GM19035 (cell line): ENCODE measurements at regions not wholly inside any gene's neighbourhood (a gene's known extent, or its start where the extent isn't known, plus 50 kb on each side); places are given as distances from the start of the nearest gene placed in this dataset.
"Not testable (repeated sequence)": the region's sequence is repeated elsewhere in the genome, so short reads cannot be mapped to it uniquely, and the experiment has no call there.

Experiments
- ATAC-seq: cut with Tn5 transposase; IDR thresholded peaks from one replicate; pipeline ENCODE4 v1.9.1; 2021; ENCODE audit not compliant: unreplicated experiment

- ATAC-seq, result no peak
Measured at GRCh38 chr13:54989418-54989817, 1960.8 kb downstream of the OLFM4 start.

- ATAC-seq, result no peak
Measured at GRCh38 chr13:54999399-54999907, 1970.8 kb downstream of the OLFM4 start.

GRCh38 chr13:55000043-55000442 lies 1971.4 kb downstream of the OLFM4 start:
- no peak for ATAC-seq

GRCh38 chr13:55000844-55001243 lies 1972.2 kb downstream of the OLFM4 start:
- ATAC-seq, result no peak

GRCh38 chr13:55001881-55002280 lies 1973.3 kb downstream of the OLFM4 start:
- ATAC-seq, result no peak

DNA sequence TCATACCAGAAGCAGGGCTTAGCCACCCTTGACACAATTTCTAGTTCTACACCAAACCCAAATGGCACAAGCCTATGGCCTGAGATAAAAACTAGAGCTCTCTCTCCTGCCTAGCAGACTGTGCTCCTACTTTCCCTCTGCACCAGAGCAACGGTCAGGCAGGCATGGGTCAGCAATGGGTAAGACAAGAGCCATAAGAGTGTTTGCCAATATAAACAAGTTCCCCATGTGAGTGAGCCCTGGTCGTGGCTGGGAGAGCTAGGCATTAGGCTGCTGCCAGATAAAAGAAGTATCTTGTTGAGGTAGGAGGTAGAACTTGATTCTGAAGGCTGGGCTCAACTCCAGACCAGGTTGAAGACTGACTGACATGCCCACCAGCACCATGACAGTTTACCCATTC lies 1979.1 kb downstream of the OLFM4 start:
- ATAC-seq, result no peak

GRCh38 chr13:55013051-55013450 lies 1984.4 kb downstream of the OLFM4 start:
- ATAC-seq, result no peak

DNA sequence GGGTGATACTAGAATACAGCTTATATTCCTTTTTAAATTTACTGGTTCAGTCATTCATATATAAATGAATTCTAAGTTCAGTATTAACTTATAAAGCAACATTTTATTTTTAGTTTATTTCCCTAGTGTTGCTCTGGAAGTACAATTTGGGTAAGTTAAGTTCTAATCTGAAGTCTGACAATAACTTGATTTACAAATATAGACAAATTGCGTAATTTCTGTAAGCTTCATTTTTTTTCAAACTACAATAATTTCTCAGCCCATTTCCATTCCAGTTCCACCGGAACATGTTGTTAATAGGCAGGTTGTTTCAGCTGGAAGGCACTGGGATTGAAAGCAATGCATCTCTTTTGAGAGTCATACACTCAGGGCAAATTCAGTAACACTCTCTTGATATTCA lies 2000.7 kb downstream of the OLFM4 start:
- no peak for ATAC-seq

DNA sequence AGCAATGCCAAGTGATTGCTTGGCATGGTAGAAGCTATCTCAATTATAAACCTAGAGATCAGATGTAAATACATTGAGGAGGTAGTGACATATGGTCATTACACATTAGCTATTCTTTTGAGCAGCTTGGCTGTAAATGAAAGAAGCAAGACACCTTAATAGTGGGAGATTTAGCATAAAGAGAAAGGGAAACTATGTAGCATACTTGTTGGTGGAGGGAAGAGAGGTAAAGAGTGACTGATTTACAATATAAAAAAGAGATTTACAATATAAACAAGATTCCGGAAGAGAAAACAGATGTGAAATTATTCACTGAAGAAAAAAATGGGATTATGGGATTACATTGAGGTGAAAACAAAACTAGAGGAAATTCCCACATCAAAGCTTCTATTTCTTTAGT lies 2009.6 kb downstream of the OLFM4 start:
- ATAC-seq, result no peak

DNA sequence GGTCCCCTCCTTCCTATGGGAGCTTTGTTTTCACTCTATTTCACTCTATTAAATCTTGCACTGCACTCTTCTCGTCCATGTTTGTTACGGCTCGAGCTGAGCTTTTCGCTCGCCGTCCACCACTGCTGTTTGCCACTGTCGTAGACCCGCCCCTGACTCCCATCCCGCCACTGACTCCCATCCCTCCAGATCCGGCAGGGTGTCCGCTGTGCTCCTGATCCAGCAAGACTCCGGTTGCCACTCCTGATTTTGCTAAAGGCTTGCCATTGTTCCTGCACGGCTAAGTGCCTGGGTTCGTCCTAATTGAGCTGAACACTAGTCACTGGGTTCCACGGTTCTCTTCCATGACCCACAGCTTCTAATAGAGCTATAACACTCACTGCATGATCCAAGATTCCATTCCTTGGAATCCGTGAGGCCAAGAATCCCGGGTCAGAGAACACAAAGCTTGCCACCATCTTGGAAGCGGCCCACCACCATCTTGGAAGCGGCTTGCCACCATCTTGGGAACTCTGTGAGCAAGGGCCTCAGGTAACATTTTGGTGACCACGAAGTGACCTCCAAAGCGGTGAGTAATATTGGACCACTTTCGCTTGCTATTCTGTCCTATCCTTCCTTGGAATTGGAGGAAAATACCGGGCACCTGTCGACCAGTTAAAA lies 2025.4 kb downstream of the OLFM4 start:
- not testable (repeated sequence) for ATAC-seq

- not testable (repeated sequence) for ATAC-seq
Measured at GRCh38 chr13:55055666-55056065, 2027.1 kb downstream of the OLFM4 start.

DNA sequence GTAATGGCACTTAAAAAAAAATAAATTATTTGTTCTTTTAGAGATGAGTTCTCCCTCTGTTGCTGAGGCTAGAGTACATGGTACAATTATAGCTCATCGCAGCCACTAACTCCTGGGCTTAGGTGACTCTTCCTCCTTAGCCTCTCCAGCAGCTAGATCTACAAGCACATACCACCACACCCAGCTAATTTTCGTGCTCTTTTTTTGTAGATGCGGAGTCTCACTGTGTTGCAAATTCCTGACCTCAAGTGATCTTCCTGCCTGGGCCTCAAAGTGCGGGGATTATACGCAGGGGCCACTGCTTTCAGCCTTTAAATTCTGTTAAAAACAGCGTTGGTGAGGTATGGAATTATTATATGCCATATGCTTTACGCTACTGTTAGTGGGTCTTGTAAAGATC lies 2034.0 kb downstream of the OLFM4 start:
- ATAC-seq, result no peak

- ATAC-seq, result no peak
Measured at GRCh38 chr13:55067946-55068345, 2039.3 kb downstream of the OLFM4 start.

DNA sequence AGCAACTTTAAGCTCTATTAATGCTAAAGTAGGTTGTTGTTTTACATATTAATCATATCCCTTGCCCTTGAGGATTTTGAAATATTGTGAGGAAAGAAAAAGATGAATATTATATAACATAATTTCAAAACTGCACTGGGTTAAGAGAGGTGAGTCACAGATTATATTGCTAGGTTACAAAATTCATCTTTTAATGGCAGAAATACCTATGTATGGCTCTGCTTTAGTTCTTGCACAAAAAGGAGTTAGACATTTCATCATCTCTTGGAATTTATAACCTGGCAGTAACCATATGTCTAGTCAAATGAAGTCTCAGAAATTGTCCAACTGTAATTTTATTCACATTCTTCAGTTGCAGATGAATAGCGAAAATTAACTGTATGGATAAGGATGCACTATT lies 2041.1 kb downstream of the OLFM4 start:
- no peak for ATAC-seq

- ATAC-seq, result no peak
Measured at GRCh38 chr13:55073000-55073399, 2044.4 kb downstream of the OLFM4 start.

DNA sequence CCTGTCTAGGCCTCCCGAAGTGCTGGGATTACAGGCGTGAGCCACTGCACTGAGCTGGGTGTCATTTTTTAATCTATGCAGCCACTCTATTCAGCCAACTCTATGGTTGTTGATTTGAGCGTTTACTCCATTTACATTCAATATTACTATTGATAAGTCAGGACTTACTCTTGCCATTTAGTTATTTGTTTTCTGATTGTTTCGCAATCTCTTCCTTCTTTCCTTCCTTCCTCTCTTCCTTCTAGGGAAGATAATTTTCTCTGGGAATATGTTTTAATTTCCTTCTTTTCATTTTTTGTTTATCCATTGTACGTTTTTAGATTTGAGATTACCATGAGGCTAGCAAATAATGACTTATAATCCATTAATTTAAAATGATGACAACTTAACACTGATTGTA lies 2056.0 kb downstream of the OLFM4 start:
- no peak for ATAC-seq

DNA sequence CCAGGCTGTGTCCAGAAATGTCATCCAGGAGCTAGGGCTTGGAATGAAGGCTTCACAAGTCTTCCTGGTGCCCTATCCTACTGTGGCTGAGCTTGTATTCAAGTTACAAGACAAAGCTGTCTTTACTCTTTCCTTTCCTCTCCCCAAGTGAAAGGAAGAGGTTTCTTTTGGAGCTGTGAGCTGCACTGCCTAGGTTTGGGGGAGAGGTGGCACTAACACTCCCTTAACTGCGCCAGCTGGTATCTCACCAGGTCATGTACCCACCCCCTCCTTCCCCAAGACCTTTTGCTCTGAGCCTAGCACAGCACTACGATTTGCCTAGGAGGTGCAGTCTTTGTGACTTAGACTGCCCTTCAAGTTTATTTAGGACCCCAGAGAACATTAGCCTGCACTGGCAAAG lies 2053.6 kb upstream of the PRR20A start:
- ATAC-seq, result no peak

DNA sequence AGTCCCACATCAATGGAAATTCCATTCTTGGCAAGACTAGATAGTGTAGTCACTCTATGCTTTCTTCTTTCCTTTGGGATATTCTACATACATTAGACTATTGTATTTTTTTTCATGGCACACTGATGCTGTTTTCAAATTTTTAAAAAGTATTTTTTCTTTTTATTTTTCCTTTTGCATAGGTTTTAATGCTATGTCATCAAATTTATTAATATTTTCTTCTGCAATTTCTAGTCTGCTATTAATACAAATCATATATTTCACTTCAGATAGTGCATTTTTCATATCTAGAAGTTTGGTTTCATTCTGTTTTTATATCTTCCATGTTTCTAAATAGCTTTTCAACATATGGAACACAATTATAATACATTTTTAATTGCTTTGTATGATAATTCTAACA lies 2050.1 kb upstream of the PRR20A start:
- ATAC-seq, result no peak

- ATAC-seq, result no peak
Measured at GRCh38 chr13:55091172-55091571, 2049.5 kb upstream of the PRR20A start.

DNA sequence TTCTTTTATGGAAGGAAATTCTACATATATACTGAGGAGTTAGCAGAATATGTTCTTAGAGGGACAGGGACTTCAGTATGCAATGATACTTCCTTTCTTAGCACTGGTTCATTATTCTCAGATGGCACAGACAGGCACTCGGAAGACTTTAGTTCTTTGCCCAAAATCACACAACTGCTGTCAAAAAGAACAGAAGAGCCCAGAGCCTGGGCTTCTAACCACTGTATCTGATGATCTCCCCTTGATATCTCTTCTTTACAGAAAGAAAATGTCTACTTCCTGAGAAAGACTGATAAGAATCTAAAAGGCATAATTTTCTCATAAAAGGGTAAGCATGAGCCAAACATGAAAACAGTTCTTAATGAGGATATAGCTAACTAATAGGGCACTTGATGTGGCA lies 2034.2 kb upstream of the PRR20A start:
- no peak for ATAC-seq

DNA sequence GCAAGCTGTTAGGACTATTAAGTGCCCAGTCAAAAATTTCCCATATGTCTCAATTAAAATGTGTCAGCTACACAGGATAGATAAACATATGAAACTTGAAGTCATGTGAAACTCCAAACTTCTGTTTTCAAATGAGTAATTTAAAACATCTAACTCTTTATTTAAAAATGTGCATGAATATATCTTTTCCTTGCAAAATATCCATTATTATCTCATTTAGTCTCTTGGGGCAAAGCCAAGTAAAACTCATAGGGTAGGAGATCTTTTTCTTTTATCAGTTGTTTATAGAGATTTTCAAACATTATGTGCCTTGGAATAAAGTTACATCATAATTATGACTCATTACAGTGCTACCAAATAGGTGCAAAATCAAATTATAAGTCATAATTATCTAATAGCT lies 2020.1 kb upstream of the PRR20A start:
- ATAC-seq, result no peak

DNA sequence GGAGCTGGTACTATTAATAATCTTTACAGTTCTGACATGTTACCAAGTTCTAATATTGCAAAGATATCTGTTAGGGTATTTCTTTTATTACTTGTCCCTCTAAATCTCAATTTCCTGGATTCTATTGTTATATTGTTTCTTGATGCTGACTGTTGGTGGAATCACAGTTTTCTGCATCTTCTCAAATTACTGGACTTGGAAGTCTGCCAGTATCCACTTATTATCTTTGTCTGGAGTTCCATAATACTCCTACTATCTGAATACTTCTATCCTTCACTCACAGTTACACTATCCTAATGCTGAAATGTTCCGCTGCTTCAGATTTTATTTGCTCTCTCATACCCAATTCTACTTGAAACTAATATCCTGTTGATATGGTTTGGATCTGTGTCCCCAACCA lies 1985.7 kb upstream of the PRR20A start:
- no peak for ATAC-seq

- ATAC-seq, result no peak
Measured at GRCh38 chr13:55159765-55160164, 1981.0 kb upstream of the PRR20A start.
